ENCODE measurements at regions not wholly inside any gene's neighbourhood (a gene's known extent, or its start where the extent isn't known, plus 50 kb on each side); places are given as distances from the start of the nearest gene placed in this dataset.

DNA sequence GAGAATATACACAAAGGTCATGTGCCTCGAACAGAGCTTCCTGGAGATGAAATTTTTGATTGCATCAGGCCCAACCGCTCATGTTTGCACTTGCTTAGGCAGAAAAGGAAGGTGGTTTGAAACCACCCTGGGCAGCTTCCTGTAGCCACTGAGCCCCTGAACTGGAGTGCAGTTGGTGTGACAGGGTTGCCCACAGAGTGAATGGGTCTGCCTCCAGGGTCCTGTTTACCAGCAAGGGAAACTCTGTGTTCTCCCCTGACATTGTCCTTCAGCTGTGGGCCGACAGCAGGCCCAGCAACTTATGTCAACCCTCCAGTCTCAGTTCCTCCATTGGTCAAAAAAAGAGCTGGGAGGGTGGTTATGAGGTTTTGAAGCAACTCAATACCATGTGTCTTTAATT lies 289.6 kb downstream of the KIF4B start:
- DNase-seq = no peak

GRCh38 chr5:155307229-155307628 lies 293.7 kb downstream of the KIF4B start:
- no peak for DNase-seq

GRCh38 chr5:155308289-155308688 lies 294.7 kb downstream of the KIF4B start:
- DNase-seq = no peak

DNA sequence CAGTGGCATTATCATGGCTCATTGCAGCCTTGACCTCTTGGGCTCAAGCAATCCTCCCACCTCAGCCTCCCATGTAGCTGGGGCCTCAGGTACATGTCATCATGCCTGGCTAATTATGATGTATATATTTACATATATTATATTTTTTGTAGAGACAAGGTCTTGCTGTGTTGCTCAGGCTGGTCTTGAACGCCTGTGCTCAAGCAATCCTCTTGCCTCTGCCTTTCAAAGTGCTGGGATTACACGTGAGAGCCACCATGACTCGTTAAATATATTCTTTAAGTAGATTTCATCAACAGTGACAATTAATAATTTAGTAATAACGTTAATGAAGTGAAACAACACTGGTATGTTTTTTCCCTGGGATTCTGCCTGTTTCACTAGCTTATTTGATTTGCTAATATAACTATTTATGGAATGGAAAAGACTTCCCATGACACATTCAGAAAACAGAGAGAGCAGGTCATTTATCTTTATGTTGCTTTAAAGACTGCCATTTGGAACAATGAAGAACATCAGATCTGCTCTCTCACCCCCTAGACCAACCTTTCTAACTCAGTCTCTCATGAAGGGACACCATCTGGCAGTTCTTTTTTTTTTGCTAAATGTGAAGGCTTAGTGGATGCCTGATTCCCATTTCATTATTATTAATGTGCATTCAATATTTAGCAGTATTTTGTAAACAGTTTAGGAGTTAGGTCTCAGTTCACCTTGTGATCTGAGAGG lies 295.6 kb downstream of the KIF4B start:
- DNase-seq = no peak

DNA sequence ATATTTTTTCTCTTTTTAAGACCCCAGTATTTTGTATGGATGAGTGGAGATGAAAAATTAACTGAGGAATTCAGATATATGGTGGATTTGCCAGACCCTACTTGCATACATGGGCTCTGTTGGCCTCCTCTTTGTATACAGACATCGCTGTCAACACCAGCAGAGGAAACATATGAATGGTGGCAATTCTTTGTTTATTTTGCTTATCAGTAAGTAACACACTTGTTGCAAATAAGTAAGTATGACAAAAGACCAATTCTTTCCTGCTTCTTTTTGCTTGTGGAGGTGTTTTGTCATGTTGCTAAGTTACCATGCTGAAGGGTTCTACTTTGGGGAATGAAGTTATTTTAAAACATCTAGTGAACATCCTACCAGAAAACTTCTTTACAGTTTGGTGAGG lies 298.2 kb downstream of the KIF4B start:
- no peak for DNase-seq

DNA sequence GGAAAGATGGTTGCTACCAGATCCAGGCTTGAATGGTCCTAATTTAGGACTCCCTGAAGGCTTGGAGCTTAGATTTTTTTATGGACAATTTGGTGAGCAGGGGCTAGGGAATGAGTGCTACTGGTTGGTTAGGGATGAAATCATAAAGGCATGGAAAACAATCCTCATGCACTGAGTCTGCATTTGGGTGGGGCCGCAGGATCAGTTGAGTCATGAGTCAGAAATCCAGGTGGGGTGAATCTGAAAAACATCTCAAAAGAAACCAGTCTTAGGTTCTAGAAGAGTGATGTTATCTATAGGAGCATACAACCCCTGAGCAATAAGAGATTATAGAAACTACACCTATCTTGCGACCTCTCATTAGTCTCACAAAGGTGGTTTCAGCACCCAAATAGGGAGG lies 300.0 kb downstream of the KIF4B start:
- DNase-seq = no peak

DNA sequence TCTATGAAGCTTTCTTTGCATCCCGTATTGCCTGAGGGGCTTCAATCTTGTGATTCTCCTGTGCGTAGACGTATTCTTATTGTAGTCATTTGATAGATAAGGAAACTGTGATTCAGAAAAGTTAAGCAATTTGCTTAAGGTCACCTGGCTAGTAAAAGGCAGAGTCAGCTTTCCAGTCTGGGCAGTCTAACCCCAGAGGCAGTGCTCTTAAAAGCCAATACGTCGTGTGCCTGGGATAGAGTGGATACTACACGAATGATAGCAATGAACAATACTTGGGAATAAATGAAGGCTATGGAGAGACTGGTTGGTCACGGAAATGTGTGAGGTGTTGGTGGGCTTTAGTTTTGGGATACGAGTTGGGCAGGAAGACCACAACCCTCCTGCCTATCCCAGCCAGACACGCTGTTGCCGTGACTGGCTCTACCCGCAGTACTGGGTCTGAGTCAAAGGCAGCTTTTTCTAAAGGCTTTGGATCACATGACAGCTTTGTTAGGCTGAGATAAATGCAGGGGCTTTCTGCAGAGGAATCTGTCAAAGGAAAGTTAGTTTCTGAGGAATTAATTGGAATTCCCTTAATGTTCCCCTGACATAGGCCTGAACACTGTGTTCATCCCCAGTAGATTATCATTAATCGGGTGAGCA lies 302.6 kb downstream of the KIF4B start:
- DNase-seq = no peak

GRCh38 chr5:155332618-155333017 lies 319.1 kb downstream of the KIF4B start:
- no peak for DNase-seq

- DNase-seq = no peak
These were observed 329.4 kb downstream of the KIF4B start for GRCh38 chr5:155342956-155343355.

GRCh38 chr5:155343468-155343867 lies 329.9 kb downstream of the KIF4B start:
- no peak for DNase-seq

DNA sequence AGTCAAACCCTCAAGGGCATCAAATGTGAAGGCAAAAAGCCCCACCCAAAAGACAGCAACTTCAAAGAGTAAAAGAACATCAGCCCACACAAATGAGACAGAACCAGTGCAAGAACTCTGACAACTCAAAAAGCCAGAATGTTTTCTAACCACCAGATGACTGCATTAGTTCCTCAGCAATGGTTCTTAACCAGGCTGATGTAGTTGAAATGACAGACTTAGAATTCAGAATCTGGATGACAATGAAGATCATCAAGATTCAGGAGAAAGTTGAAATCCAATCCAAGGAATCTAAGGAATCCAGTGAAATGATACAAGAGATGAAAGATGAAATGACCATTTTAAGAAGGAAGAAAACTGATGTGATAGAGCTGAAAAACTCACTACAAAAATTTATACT lies 339.7 kb downstream of the KIF4B start:
- DNase-seq = no peak

DNA sequence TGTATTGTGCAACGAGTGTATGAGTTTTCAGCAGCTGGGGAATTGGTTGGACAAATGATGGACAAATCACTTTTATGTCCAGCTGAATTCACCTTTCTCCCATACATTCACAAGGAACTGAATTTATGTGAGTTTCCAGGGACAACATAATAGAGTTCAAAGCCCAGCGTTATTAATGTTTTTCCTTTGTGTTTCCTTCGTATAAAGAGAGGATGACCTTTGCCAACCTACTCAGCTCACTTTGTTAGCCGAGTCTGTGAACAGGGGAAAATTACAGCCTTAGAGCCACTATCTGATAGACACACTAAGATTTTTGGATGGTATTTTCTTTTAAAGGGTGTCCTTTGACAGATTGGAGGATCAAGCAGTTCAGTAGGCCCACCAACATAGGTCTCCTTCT lies 352.5 kb downstream of the KIF4B start:
- no peak for DNase-seq

- DNase-seq = no peak
These were observed 354.3 kb downstream of the KIF4B start for GRCh38 chr5:155367841-155368240.

DNA sequence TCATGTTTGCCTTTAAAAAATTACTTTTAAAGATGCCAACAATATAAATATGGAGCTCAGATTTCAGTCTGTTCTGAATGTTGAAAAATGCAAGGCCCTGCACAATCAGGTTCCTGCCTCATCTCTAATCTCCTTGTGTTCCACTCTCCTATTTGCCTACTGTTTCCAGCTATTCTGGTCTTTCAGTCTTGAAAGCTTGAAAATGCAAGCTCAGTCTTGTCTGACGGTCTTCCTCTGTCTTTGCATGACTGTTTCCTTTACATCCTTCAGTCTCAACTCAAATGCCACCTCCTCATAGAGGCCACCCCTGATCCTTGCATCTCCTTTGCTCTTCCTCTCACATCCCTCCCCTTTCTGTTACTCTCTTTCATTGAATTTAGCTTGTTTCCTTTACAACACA lies 354.9 kb downstream of the KIF4B start:
- DNase-seq = no peak

- DNase-seq = no peak
These were observed 366.9 kb downstream of the KIF4B start for GRCh38 chr5:155380480-155380879.

DNA sequence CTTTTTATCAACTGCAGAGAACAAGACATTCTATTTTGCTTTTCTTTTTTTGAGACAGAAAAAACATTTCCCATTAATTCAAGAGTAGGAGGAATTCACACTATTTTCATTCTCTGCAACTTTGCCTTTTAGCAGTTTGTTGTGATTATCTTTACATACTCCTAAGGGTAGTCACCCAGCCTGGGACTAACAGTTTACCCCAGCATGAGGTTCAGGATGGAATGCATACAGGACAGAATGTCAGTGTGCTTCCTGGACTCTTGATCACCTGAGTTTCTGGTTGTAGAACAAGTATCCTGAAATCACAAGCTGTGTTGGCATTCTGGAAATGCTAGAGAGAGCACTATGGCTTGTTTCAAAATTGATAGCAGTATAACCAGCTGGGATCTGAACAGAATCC lies 368.1 kb downstream of the KIF4B start:
- no peak for DNase-seq

- DNase-seq = no peak
These were observed 375.9 kb downstream of the KIF4B start for GRCh38 chr5:155389498-155389897.

- DNase-seq = no peak
These were observed 381.2 kb downstream of the KIF4B start for GRCh38 chr5:155394727-155395126.

- DNase-seq = no peak
These were observed 389.5 kb downstream of the KIF4B start for GRCh38 chr5:155402927-155403640.

GRCh38 chr5:155406815-155407214 lies 393.3 kb downstream of the KIF4B start:
- no peak for DNase-seq

DNA sequence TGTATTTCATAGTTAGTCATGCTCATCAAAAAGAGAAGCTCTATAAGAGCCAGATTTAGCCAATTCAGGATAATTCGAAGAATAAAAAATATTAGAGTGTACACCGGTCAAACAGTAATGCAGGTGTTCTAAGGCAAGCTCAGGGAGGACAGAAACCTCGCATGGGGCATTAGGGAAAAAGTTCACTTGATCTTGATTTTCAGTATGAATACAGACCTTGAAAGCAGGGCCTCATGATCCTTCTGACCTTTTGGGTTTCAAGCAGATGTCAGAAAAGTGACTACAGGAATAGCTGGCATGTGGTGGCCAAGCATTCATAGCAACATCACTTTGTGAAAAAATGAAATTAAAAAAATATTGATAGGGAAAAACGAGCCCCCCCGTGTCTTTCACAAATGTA lies 394.9 kb downstream of the KIF4B start:
- no peak for DNase-seq

DNA sequence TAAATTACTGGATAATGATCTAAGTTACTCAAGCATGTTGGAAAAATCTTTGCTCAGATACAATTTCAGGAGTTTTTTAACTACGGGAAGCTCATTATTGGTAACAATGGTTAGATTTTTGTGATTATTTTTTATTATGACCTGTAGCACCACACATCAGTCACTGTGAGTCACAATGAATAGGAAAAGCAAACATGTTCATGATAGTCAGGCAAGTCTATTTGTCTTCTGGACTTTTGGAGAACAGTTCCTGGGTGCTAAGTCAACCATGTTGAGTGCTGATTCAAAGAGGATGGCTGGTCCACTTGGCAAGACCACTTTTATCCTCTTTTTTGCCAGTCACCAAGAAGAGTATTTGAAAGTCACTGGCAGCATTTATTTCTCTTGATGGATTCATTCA lies 403.2 kb downstream of the KIF4B start:
- no peak for DNase-seq

- DNase-seq = no peak
These were observed 405.5 kb downstream of the KIF4B start for GRCh38 chr5:155418960-155419579.

DNA sequence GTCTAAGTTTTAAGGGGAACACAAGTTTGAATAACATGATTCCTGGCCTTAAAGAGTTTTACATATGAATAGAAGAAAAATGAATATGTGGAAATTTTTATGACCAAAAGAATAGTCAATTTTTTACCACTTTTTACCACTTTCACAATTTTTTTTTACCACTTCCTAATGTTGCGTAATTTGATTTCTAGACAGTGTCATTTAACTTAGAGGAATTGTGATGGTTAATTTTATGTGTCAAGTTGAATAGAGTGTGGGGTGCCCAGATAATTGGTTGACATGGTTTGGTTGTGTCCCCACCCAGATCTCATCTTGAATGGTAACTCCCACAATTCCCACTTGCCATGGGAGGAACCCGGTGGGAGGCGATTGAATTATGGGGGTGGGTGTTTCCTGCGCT lies 416.6 kb downstream of the KIF4B start:
- DNase-seq = no peak
